CD14-positive monocyte (primary cell): ENCODE measurements at regions not wholly inside any gene's neighbourhood (a gene's known extent, or its start where the extent isn't known, plus 50 kb on each side); places are given as distances from the start of the nearest gene placed in this dataset.

Experiments used
- DNase-seq, 3 donors: peaks; one replicate each; pipeline ENCODE4 v3.0.0-alpha.2; 2011 to 2022
- H2AFZ ChIP-seq: 2 replicates; pipeline ENCODE4 v1.6.0; 2012; ENCODE audit warnings: mild to moderate bottlenecking, low read depth, low read length, inconsistent platforms; ENCODE audit not compliant: insufficient read depth, poor library complexity, severe bottlenecking
- H3K27ac ChIP-seq, 2 donors: 1 replicate in 1 of 2; 2 replicates in 1 of 2; pipeline ENCODE4 v1.5.1; 2012 to 2013; ENCODE audit warnings: low read length in 2 of 2, control low read depth in 1 of 2, inconsistent platforms in 1 of 2, low read depth in 1 of 2, mild to moderate bottlenecking in 1 of 2
- H3K27me3 ChIP-seq, 2 donors: one replicate each; pipeline versions ENCODE4 v1.6.0 to v1.6.1; 2011 to 2013; ENCODE audit warnings: low read length in 2 of 2; ENCODE audit not compliant: control insufficient read depth in 2 of 2, insufficient read depth in 2 of 2
- H3K36me3 ChIP-seq, 2 donors: replicated peaks in 1 of 2; 1 replicate in 1 of 2; 2 replicates in 1 of 2; pipeline versions ENCODE4 v1.5.1 to v1.6.1; 2012 to 2013; ENCODE audit warnings: low read length in 2 of 2, control low read depth in 1 of 2, inconsistent platforms in 1 of 2, mild to moderate bottlenecking in 1 of 2; ENCODE audit not compliant: insufficient read depth in 2 of 2, control insufficient read depth in 1 of 2
- H3K4me1 ChIP-seq, 2 donors: 1 replicate in 1 of 2; 2 replicates in 1 of 2; pipeline versions ENCODE4 v1.5.1 to v1.6.1; 2012 to 2013; ENCODE audit warnings: low read length in 2 of 2, control low read depth in 1 of 2, inconsistent platforms in 1 of 2, mild to moderate bottlenecking in 1 of 2, moderate library complexity in 1 of 2; ENCODE audit not compliant: insufficient read depth in 2 of 2, control insufficient read depth in 1 of 2
- H3K4me2 ChIP-seq: replicated peaks from 2 replicates; pipeline ENCODE3; 2012; ENCODE audit warnings: low read length, moderate library complexity, mild to moderate bottlenecking; ENCODE audit not compliant: poor library complexity, severe bottlenecking; ENCODE audit errors: extremely low read depth
- H3K4me3 ChIP-seq, 3 experiments: fragments of 200-600 bp in 1 of 3; sonication (generic) in 1 of 3; replicated peaks in 1 of 3; 1 replicate in 2 of 3; 2 replicates in 1 of 3; pipeline ENCODE4 v1.5.1; 2011 to 2013; ENCODE audit warnings: low read length in 3 of 3, mild to moderate bottlenecking in 3 of 3, control low read depth in 2 of 3, low read depth in 2 of 3, inconsistent platforms in 1 of 3, moderate library complexity in 1 of 3
- H3K79me2 ChIP-seq: 2 replicates; pipeline ENCODE4 v1.6.0; 2012; ENCODE audit warnings: mild to moderate bottlenecking, control low read depth, inconsistent platforms, low read length, moderate library complexity; ENCODE audit not compliant: insufficient read depth
- H3K9ac ChIP-seq: 2 replicates; pipeline ENCODE4 v1.6.0; 2017; ENCODE audit warnings: low read length, mild to moderate bottlenecking; ENCODE audit not compliant: insufficient read depth, poor library complexity, severe bottlenecking
- H3K9me3 ChIP-seq, 2 donors: replicated peaks in 1 of 2; 1 replicate in 1 of 2; 2 replicates in 1 of 2; pipeline versions ENCODE4 v1.5.1 to v1.6.1; 2012 to 2013; ENCODE audit warnings: low read length in 2 of 2, control low read depth in 1 of 2; ENCODE audit not compliant: control insufficient read depth in 1 of 2, insufficient read depth in 1 of 2
- H4K20me1 ChIP-seq: 2 replicates; pipeline ENCODE4 v1.6.0; 2012; ENCODE audit warnings: mild to moderate bottlenecking, low read length, control low read depth, moderate library complexity; ENCODE audit not compliant: insufficient read depth
- H3K27ac Mint-ChIP-seq, 7 donors: one replicate each; pipeline ENCODE4 v1.8.0; 2020; ENCODE audit warnings: mild to moderate bottlenecking in 7 of 7, mixed read lengths in 7 of 7, moderate library complexity in 6 of 7, inconsistent platforms in 2 of 7
- H3K27me3 Mint-ChIP-seq, 3 donors: one replicate each; pipeline ENCODE4 v1.8.0; 2021 to 2022; ENCODE audit warnings: low read depth in 3 of 3, mild to moderate bottlenecking in 3 of 3, mixed read lengths in 3 of 3, moderate library complexity in 3 of 3, inconsistent platforms in 1 of 3
- H3K36me3 Mint-ChIP-seq, 2 donors: one replicate each; pipeline ENCODE4 v1.8.0; 2020; ENCODE audit warnings: mixed read lengths in 2 of 2, inconsistent platforms in 1 of 2, mild to moderate bottlenecking in 1 of 2
- H3K4me1 Mint-ChIP-seq: one replicate; pipeline ENCODE4 v1.8.0; 2020; ENCODE audit warnings: mild to moderate bottlenecking, mixed read lengths
- H3K4me3 Mint-ChIP-seq, 2 donors: one replicate each; pipeline ENCODE4 v1.8.0; 2020; ENCODE audit warnings: mild to moderate bottlenecking in 2 of 2, mixed read lengths in 2 of 2, moderate library complexity in 1 of 2
- H3K9me3 Mint-ChIP-seq, 7 donors: one replicate each; pipeline ENCODE4 v1.8.0; 2020 to 2022; ENCODE audit warnings: mixed read lengths in 7 of 7, mild to moderate bottlenecking in 6 of 7, moderate library complexity in 6 of 7, inconsistent platforms in 2 of 7
- intact Hi-C, 2 donors: fragments of 100-400 bp; cut with micrococcal nuclease; formaldehyde crosslinking; loops; one replicate each; pipeline versions ENCODE4 v1.15.0 to v1.15.1; 2023
- TF ChIP-seq, protein P1 (sequence below): fragments of 200-600 bp; IDR thresholded peaks from one replicate; pipeline ENCODE4 v1.8.0; 2022; ENCODE audit warnings: antibody characterized with exemption, mild to moderate bottlenecking

DNA sequence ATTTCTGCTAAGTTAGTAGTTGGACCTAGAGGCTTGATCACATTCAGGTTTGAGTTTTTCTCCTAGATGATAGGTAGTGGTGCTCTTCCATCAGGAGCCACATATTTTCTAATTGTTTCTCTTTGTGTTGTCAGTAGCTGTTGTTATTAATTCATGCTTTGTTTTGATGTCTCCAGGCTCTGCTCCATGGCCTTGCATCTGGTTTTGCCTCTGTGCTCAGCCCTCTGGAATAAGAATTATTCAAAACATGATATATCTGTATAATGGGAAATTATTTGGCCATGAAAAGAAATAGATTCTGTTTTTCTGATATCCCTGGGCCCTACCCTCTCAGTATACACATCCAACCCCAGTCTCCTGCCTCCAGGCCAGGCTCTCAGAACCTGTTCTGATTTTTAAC is 184.8 kb downstream of the CDC5L start:
- no peaks in the 10 kb centered on the region for H3K36me3 ChIP-seq
- no peak overlapping the region for H2AFZ ChIP-seq
- peaks cover 0 to 8% (median 2%) of the 10 kb centered on the region in 3 donors for H3K27me3 Mint-ChIP-seq
- no peak for DNase-seq
- H3K27ac Mint-ChIP-seq = peak overlapping the region in 1 of 7 donors; percentile 50
- no peak overlapping the region for H3K4me3 ChIP-seq
- H3K4me1 Mint-ChIP-seq = peaks cover 27% of the 10 kb centered on the region
- H3K27me3 ChIP-seq = no peaks in the 10 kb centered on the region
- H3K36me3 Mint-ChIP-seq = no peaks in the 10 kb centered on the region
- intact Hi-C loops = no loop called here
- H3K27ac ChIP-seq = no peak overlapping the region
- no peaks in the 10 kb centered on the region for H3K9me3 ChIP-seq
- peaks cover 0 to 2% (median 0%) of the 10 kb centered on the region in 7 donors for H3K9me3 Mint-ChIP-seq
- no peaks in the 10 kb centered on the region for H4K20me1 ChIP-seq
- H3K79me2 ChIP-seq = no peaks in the 10 kb centered on the region
- H3K4me1 ChIP-seq = peaks cover 19 to 20% of the 10 kb centered on the region in 2 donors
- TF ChIP-seq, protein P1, sequence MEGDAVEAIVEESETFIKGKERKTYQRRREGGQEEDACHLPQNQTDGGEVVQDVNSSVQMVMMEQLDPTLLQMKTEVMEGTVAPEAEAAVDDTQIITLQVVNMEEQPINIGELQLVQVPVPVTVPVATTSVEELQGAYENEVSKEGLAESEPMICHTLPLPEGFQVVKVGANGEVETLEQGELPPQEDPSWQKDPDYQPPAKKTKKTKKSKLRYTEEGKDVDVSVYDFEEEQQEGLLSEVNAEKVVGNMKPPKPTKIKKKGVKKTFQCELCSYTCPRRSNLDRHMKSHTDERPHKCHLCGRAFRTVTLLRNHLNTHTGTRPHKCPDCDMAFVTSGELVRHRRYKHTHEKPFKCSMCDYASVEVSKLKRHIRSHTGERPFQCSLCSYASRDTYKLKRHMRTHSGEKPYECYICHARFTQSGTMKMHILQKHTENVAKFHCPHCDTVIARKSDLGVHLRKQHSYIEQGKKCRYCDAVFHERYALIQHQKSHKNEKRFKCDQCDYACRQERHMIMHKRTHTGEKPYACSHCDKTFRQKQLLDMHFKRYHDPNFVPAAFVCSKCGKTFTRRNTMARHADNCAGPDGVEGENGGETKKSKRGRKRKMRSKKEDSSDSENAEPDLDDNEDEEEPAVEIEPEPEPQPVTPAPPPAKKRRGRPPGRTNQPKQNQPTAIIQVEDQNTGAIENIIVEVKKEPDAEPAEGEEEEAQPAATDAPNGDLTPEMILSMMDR = no peak
- H3K4me2 ChIP-seq = no peak overlapping the region
- no peak overlapping the region for H3K9ac ChIP-seq
- H3K4me3 Mint-ChIP-seq = no peak overlapping the region

DNA sequence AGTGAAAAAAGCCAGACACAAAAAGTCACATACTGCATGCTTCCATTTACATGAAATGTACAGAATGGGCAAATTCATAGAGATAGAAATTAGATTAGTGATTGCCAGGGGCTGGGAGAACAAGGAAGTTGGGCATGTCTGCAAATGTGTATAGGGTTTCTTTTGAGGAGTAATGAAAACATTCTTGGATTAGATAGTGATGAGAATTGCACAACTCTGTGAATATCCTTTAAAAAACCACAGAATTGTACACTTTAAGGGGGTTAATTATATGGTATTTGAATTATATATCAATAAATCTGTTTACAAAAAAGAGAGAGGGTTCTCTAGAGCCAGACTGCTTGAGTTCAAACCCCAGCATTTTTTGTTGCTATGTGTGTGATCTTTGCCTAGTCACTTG is 188.1 kb downstream of the CDC5L start:
- H3K27ac Mint-ChIP-seq = no peak overlapping the region

More for the DNA sequence above, 188.1 kb downstream of the CDC5L start:
- Histone ChIP-seq H3K27me3 (no peaks in the 10 kb centered on the region), H2AFZ (no peak overlapping the region), H3K79me2 (no peaks in the 10 kb centered on the region), H4K20me1 (no peaks in the 10 kb centered on the region), H3K36me3 (no peaks in the 10 kb centered on the region), H3K9me3 (no peaks in the 10 kb centered on the region), H3K4me3 (no peak overlapping the region), H3K27ac (no peak overlapping the region), H3K4me1 (peaks cover under 1 to 1% of the 10 kb centered on the region in 2 donors), H3K9ac (no peak overlapping the region), H3K4me2 (no peak overlapping the region)
- Mint-ChIP-seq H3K36me3 (no peaks in the 10 kb centered on the region), H3K9me3 (peaks cover 0 to 3% (median 0%) of the 10 kb centered on the region in 7 donors), H3K4me3 (no peak overlapping the region), H3K4me1 (peaks cover 2% of the 10 kb centered on the region), H3K27me3 (peaks cover 2 to 14% (median 8%) of the 10 kb centered on the region in 3 donors)
- no peak for DNase-seq
- TF ChIP-seq, protein P1 = no peak
- intact Hi-C loops = no loop called here
